ENCODE measurements at regions not wholly inside any gene's neighbourhood (a gene's known extent, or its start where the extent isn't known, plus 50 kb on each side); places are given as distances from the start of the nearest gene placed in this dataset.

DNA sequence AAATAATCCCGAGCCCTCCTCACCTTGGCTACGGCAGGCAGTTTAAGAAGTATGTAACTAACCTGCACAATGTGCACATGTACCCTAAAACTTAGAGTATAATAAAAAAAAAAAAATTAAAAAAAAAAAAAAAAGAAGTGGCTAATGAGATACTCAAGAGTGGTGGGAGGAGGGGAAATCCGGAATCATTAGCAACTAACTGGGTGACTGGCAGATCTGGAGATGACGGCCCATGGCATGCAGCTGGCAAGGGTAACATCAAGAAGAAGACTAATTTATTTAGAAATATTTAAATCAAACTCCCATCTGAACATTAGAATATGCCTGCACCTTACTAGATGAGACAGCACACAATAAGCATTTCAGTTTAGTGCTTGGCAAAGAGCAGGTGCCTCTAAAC, 52.3 kb upstream of the TMCC3 start:
- TF ChIP-seq, protein P1, sequence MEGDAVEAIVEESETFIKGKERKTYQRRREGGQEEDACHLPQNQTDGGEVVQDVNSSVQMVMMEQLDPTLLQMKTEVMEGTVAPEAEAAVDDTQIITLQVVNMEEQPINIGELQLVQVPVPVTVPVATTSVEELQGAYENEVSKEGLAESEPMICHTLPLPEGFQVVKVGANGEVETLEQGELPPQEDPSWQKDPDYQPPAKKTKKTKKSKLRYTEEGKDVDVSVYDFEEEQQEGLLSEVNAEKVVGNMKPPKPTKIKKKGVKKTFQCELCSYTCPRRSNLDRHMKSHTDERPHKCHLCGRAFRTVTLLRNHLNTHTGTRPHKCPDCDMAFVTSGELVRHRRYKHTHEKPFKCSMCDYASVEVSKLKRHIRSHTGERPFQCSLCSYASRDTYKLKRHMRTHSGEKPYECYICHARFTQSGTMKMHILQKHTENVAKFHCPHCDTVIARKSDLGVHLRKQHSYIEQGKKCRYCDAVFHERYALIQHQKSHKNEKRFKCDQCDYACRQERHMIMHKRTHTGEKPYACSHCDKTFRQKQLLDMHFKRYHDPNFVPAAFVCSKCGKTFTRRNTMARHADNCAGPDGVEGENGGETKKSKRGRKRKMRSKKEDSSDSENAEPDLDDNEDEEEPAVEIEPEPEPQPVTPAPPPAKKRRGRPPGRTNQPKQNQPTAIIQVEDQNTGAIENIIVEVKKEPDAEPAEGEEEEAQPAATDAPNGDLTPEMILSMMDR (IDR thresholded peaks at IDR 0.05): no peak
- TF ChIP-seq, protein P2, sequence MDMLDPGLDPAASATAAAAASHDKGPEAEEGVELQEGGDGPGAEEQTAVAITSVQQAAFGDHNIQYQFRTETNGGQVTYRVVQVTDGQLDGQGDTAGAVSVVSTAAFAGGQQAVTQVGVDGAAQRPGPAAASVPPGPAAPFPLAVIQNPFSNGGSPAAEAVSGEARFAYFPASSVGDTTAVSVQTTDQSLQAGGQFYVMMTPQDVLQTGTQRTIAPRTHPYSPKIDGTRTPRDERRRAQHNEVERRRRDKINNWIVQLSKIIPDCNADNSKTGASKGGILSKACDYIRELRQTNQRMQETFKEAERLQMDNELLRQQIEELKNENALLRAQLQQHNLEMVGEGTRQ (IDR thresholded peaks at IDR 0.05): no peak
- TF ChIP-seq MYC (IDR thresholded peaks at IDR 0.05; ENCODE audit: borderline replicate concordance, low read length) (no peak), RFX5 (IDR thresholded peaks at IDR 0.05) (no peak)
